C4-2B (cell line): ENCODE measurements at regions not wholly inside any gene's neighbourhood (a gene's known extent, or its start where the extent isn't known, plus 50 kb on each side); places are given as distances from the start of the nearest gene placed in this dataset.

Experiments
- CTCF ChIP-seq: fragments of 450-650 bp; conservative IDR thresholded peaks from 2 replicates; pipeline ENCODE4 v1.5.1; 2017; ENCODE audit warnings: mild to moderate bottlenecking
- ZFX ChIP-seq: fragments of 450-650 bp; IDR thresholded peaks from 2 replicates; pipeline ENCODE4 v1.6.1; 2017

GRCh38 chr2:147546109-147546508 is 298.7 kb upstream of the ACVR2A start:
- TF ChIP-seq CTCF (no peak), ZFX (no peak)
